ENCODE measurements at regions not wholly inside any gene's neighbourhood (a gene's known extent, or its start where the extent isn't known, plus 50 kb on each side); places are given as distances from the start of the nearest gene placed in this dataset.

DNA sequence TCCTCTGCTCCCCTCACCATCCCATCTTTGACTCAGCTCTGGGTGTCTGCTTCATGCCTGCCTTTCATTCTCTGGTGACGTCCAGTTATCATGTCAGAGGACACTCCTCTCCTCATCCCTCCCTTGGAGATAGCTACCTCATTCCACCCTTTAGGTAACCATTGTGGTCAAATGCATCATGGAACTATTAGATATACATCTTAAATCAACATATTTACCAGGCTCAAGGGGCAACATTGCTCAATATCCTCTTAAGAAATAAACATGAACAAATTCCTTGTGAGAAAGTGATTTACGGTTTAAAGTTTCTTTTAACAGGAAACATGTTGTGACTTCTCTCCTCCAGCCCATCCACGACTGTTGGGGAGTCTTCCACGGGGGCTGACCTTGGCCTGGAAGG is 511.6 kb upstream of the IGFBP3 start:
- 50% methylated on average over 4 of the region's 4 CpGs for WGBS
- Histone ChIP-seq H3K9ac (ENCODE audit: low read depth in 1 of 2, low read length in 2 of 2) (no peak overlapping the region), H3K9me3 (ENCODE audit: control insufficient read depth in 4 of 4, low read length in 3 of 4) (peaks cover 0 to 5% (median 0%) of the 10 kb centered on the region in 4 donors), H3K36me3 (ENCODE audit: control insufficient read depth in 4 of 4, insufficient read depth in 3 of 4, low read depth in 1 of 4, low read length in 3 of 4) (no peaks in the 10 kb centered on the region), H3K4me3 (ENCODE audit: low read depth in 1 of 3, low read length in 3 of 3) (no peak overlapping the region), H3K4me1 (ENCODE audit: control insufficient read depth in 4 of 4, insufficient read depth in 4 of 4, low read length in 3 of 4) (no peaks in the 10 kb centered on the region), H3K27me3 (ENCODE audit: control insufficient read depth in 4 of 4, insufficient read depth in 4 of 4, low read length in 3 of 4) (no peaks in the 10 kb centered on the region), H3K27ac (ENCODE audit: low read depth in 1 of 2, low read length in 2 of 2) (no peak overlapping the region)
- no peak for DNase-seq (ENCODE audit: low spot score)
- TF ChIP-seq, protein P1, sequence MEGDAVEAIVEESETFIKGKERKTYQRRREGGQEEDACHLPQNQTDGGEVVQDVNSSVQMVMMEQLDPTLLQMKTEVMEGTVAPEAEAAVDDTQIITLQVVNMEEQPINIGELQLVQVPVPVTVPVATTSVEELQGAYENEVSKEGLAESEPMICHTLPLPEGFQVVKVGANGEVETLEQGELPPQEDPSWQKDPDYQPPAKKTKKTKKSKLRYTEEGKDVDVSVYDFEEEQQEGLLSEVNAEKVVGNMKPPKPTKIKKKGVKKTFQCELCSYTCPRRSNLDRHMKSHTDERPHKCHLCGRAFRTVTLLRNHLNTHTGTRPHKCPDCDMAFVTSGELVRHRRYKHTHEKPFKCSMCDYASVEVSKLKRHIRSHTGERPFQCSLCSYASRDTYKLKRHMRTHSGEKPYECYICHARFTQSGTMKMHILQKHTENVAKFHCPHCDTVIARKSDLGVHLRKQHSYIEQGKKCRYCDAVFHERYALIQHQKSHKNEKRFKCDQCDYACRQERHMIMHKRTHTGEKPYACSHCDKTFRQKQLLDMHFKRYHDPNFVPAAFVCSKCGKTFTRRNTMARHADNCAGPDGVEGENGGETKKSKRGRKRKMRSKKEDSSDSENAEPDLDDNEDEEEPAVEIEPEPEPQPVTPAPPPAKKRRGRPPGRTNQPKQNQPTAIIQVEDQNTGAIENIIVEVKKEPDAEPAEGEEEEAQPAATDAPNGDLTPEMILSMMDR (IDR thresholded peaks at IDR 0.05; ENCODE audit: low read depth, low read length, missing input control) = no peak
- TF ChIP-seq, protein P2, sequence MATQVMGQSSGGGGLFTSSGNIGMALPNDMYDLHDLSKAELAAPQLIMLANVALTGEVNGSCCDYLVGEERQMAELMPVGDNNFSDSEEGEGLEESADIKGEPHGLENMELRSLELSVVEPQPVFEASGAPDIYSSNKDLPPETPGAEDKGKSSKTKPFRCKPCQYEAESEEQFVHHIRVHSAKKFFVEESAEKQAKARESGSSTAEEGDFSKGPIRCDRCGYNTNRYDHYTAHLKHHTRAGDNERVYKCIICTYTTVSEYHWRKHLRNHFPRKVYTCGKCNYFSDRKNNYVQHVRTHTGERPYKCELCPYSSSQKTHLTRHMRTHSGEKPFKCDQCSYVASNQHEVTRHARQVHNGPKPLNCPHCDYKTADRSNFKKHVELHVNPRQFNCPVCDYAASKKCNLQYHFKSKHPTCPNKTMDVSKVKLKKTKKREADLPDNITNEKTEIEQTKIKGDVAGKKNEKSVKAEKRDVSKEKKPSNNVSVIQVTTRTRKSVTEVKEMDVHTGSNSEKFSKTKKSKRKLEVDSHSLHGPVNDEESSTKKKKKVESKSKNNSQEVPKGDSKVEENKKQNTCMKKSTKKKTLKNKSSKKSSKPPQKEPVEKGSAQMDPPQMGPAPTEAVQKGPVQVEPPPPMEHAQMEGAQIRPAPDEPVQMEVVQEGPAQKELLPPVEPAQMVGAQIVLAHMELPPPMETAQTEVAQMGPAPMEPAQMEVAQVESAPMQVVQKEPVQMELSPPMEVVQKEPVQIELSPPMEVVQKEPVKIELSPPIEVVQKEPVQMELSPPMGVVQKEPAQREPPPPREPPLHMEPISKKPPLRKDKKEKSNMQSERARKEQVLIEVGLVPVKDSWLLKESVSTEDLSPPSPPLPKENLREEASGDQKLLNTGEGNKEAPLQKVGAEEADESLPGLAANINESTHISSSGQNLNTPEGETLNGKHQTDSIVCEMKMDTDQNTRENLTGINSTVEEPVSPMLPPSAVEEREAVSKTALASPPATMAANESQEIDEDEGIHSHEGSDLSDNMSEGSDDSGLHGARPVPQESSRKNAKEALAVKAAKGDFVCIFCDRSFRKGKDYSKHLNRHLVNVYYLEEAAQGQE (IDR thresholded peaks at IDR 0.05) = no peak
- TF ChIP-seq RAD21 (IDR thresholded peaks at IDR 0.05) (no peak), SP1 (IDR thresholded peaks at IDR 0.05) (no peak)
- TF ChIP-seq, protein P3, sequence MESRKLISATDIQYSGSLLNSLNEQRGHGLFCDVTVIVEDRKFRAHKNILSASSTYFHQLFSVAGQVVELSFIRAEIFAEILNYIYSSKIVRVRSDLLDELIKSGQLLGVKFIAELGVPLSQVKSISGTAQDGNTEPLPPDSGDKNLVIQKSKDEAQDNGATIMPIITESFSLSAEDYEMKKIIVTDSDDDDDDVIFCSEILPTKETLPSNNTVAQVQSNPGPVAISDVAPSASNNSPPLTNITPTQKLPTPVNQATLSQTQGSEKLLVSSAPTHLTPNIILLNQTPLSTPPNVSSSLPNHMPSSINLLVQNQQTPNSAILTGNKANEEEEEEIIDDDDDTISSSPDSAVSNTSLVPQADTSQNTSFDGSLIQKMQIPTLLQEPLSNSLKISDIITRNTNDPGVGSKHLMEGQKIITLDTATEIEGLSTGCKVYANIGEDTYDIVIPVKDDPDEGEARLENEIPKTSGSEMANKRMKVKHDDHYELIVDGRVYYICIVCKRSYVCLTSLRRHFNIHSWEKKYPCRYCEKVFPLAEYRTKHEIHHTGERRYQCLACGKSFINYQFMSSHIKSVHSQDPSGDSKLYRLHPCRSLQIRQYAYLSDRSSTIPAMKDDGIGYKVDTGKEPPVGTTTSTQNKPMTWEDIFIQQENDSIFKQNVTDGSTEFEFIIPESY (IDR thresholded peaks at IDR 0.05) = no peak

DNA sequence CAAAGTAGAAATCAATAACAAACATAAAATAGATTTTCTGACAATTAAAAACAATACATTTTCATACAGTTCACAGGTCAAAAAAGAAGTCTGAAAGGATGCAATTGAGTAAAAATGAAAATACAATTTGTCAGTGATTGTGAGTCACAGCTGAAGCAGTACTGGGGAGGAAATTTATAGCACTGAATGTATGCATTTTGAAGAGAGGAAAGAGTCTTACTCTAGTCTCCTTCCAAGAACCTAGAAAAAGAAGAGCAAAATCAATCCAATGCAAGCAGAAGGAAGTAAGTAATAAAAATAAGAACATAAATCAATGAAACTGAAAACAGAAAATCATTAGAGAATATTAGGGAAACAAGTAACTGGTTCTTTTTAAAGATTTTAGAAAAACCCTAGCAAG is 507.2 kb upstream of the IGFBP3 start:
- H3K4me1 ChIP-seq (ENCODE audit: control insufficient read depth in 4 of 4, insufficient read depth in 4 of 4, low read length in 3 of 4) = no peaks in the 10 kb centered on the region
- H3K27me3 ChIP-seq (ENCODE audit: control insufficient read depth in 4 of 4, insufficient read depth in 4 of 4, low read length in 3 of 4) = no peaks in the 10 kb centered on the region
- DNase-seq (ENCODE audit: low spot score) = no peak
- TF ChIP-seq YY1 (IDR thresholded peaks at IDR 0.05) (no peak), RXRA (IDR thresholded peaks at IDR 0.05) (no peak), JUND (IDR thresholded peaks at IDR 0.05) (no peak), HNF4G (IDR thresholded peaks at IDR 0.05) (no peak), FOXA1 (IDR thresholded peaks at IDR 0.05) (no peak), HNF4A (conservative IDR thresholded peaks at IDR 0.05) (no peak), NR2F2 (IDR thresholded peaks at IDR 0.05) (no peak), TAF1 (conservative IDR thresholded peaks at IDR 0.05) (no peak), RAD21 (IDR thresholded peaks at IDR 0.05) (no peak)
- TF ChIP-seq, protein P1 (IDR thresholded peaks at IDR 0.05; ENCODE audit: low read depth, low read length, missing input control) = no peak
- TF ChIP-seq, protein P3 (IDR thresholded peaks at IDR 0.05) = no peak
- TF ChIP-seq, protein P2 (IDR thresholded peaks at IDR 0.05) = no peak
- TF ChIP-seq, protein P4, sequence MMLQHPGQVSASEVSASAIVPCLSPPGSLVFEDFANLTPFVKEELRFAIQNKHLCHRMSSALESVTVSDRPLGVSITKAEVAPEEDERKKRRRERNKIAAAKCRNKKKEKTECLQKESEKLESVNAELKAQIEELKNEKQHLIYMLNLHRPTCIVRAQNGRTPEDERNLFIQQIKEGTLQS (IDR thresholded peaks at IDR 0.05) = no peak
- TF ChIP-seq, protein P5, sequence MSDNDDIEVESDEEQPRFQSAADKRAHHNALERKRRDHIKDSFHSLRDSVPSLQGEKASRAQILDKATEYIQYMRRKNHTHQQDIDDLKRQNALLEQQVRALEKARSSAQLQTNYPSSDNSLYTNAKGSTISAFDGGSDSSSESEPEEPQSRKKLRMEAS (IDR thresholded peaks at IDR 0.05) = no peak
- no peak overlapping the region for H3K27ac ChIP-seq (ENCODE audit: low read depth in 1 of 2, low read length in 2 of 2)
- no peak overlapping the region for H3K4me3 ChIP-seq (ENCODE audit: low read depth in 1 of 3, low read length in 3 of 3)
- no peaks in the 10 kb centered on the region for H3K36me3 ChIP-seq (ENCODE audit: control insufficient read depth in 4 of 4, insufficient read depth in 3 of 4, low read depth in 1 of 4, low read length in 3 of 4)
- no peaks in the 10 kb centered on the region for H3K9me3 ChIP-seq (ENCODE audit: control insufficient read depth in 4 of 4, low read length in 3 of 4)
- no peak overlapping the region for H3K9ac ChIP-seq (ENCODE audit: low read depth in 1 of 2, low read length in 2 of 2)

Data from liver (tissue), 8 donors.